H1 (cell line): ENCODE measurements at regions not wholly inside any gene's neighbourhood (a gene's known extent, or its start where the extent isn't known, plus 50 kb on each side); places are given as distances from the start of the nearest gene placed in this dataset.

Experiments used
- CTCF ChIA-PET: fragments of 300-600 bp; sonication (Branson Sonifier 250); formaldehyde crosslinking; loops from one replicate; lab custom pipeline; 2021; ENCODE audit not compliant: partially characterized antibody; lab: Charles Lee
- POLR2A ChIA-PET: fragments of 300-600 bp; sonication (Branson Sonifier 250); formaldehyde crosslinking; loops from one replicate; lab custom pipeline; 2021; ENCODE audit warnings: inconsistent platforms; ENCODE audit not compliant: partially characterized antibody; lab: Charles Lee
- DNase-seq, 2 experiments: peaks; one replicate each; pipeline versions ENCODE4 v3.0.0 to v3.0.0-alpha.2; 2010 to 2022; ENCODE audit warnings: low spot score in 2 of 2, low read depth in 1 of 2, mixed read lengths in 1 of 2
- FAIRE-seq: peaks from 2 replicates; lab custom pipeline; 2011; peaks lifted over from hg19 to GRCh38; lab: Jason Lieb, UNC
- H2AFZ ChIP-seq: 2 replicates; pipeline ENCODE4 v1.8.1; 2012; ENCODE audit warnings: low read length, inconsistent platforms
- H2AK5ac ChIP-seq: 2 replicates; pipeline ENCODE4 v1.6.1; 2013; ENCODE audit warnings: low read depth, low read length
- H2BK120ac ChIP-seq: replicated peaks from 2 replicates; pipeline ENCODE3; 2013; ENCODE audit warnings: low read depth, low read length, inconsistent platforms
- H2BK12ac ChIP-seq: 2 replicates; pipeline ENCODE4 v1.6.1; 2013; ENCODE audit warnings: low read depth, low read length
- H2BK15ac ChIP-seq: 2 replicates; pipeline ENCODE4 v1.6.1; 2013; ENCODE audit warnings: low read length
- H2BK20ac ChIP-seq: 2 replicates; pipeline ENCODE4 v1.6.1; 2013; ENCODE audit warnings: low read length
- H2BK5ac ChIP-seq: 2 replicates; pipeline ENCODE4 v1.6.1; 2013; ENCODE audit warnings: low read depth, low read length
- H3K14ac ChIP-seq: 2 replicates; pipeline ENCODE4 v1.6.1; 2013; ENCODE audit warnings: inconsistent platforms; ENCODE audit not compliant: insufficient read length
- H3K18ac ChIP-seq: 2 replicates; pipeline ENCODE4 v1.6.1; 2013; ENCODE audit warnings: low read length; ENCODE audit errors: extremely low read depth
- H3K23ac ChIP-seq: 2 replicates; pipeline ENCODE4 v1.6.1; 2013; ENCODE audit warnings: inconsistent platforms; ENCODE audit not compliant: insufficient read length
- H3K23me2 ChIP-seq: 2 replicates; pipeline ENCODE4 v1.6.1; 2013; ENCODE audit warnings: low read depth, low read length
- H3K27ac ChIP-seq: 2 replicates; pipeline ENCODE4 v1.6.1; 2011; ENCODE audit warnings: low read depth, low read length, inconsistent platforms
- H3K27me3 ChIP-seq, 4 experiments: replicated peaks in 1 of 4; 1 replicate in 1 of 4; 2 replicates in 3 of 4; pipeline versions ENCODE4 v1.6.1 to v1.8.1; 2011 to 2013; ENCODE audit warnings: low read length in 3 of 4, mild to moderate bottlenecking in 3 of 4, inconsistent platforms in 2 of 4, mixed read lengths in 2 of 4, moderate library complexity in 1 of 4; ENCODE audit not compliant: control insufficient read depth in 3 of 4, insufficient read depth in 3 of 4; ENCODE audit errors: extremely low read depth in 1 of 4
- H3K36me3 ChIP-seq, 4 experiments: 2 replicates each; pipeline versions ENCODE4 v1.6.1 to v1.8.1; 2011 to 2013; ENCODE audit warnings: mild to moderate bottlenecking in 4 of 4, low read length in 3 of 4, moderate library complexity in 2 of 4, control low read depth in 1 of 4, inconsistent platforms in 1 of 4; ENCODE audit not compliant: insufficient read depth in 4 of 4, control insufficient read depth in 2 of 4
- H3K4ac ChIP-seq: replicated peaks from 2 replicates; pipeline ENCODE3; 2013; ENCODE audit warnings: low read length, low read depth, mixed read lengths, inconsistent platforms; ENCODE audit not compliant: insufficient read length
- H3K4me1 ChIP-seq, 4 experiments: replicated peaks in 1 of 4; 1 replicate in 1 of 4; 2 replicates in 3 of 4; pipeline versions ENCODE4 v1.6.1 to v1.8.1; 2011 to 2013; ENCODE audit warnings: low read length in 3 of 4, inconsistent platforms in 2 of 4, mixed read lengths in 1 of 4; ENCODE audit not compliant: insufficient read depth in 4 of 4, control insufficient read depth in 3 of 4
- H3K4me2 ChIP-seq, 2 experiments: 2 replicates each; pipeline versions ENCODE4 v1.6.1 to v1.8.1; 2011 to 2013; ENCODE audit warnings: low read depth in 2 of 2, low read length in 2 of 2, control low read depth in 1 of 2, inconsistent platforms in 1 of 2, mild to moderate bottlenecking in 1 of 2; ENCODE audit not compliant: insufficient read depth in 1 of 2
- H3K4me3 ChIP-seq, 4 experiments: fragments of 200-600, 300-600 bp in 1 of 4; sonication (generic), shearing (Covaris generic), sonication (Bioruptor Twin) in 1 of 4; 2 replicates each; pipeline versions ENCODE4 v1.5.1 to v1.8.1; 2011 to 2016; ENCODE audit warnings: low read length in 4 of 4, low read depth in 3 of 4, control low read depth in 2 of 4, inconsistent platforms in 2 of 4, mild to moderate bottlenecking in 2 of 4, mixed read lengths in 1 of 4, moderate library complexity in 1 of 4; ENCODE audit not compliant: insufficient read depth in 2 of 4; ENCODE audit errors: extremely low read depth in 1 of 4
- H3K56ac ChIP-seq: replicated peaks from 2 replicates; pipeline ENCODE3; 2013; ENCODE audit warnings: low read depth, mild to moderate bottlenecking, mixed read lengths, low read length, inconsistent platforms; ENCODE audit not compliant: insufficient read length
- H3K79me1 ChIP-seq: 2 replicates; pipeline ENCODE4 v1.6.1; 2013; ENCODE audit warnings: low read depth, low read length, control low read depth
- H3K79me2 ChIP-seq, 2 experiments: 2 replicates each; pipeline versions ENCODE4 v1.6.1 to v1.8.1; 2012 to 2013; ENCODE audit warnings: low read length in 2 of 2, mild to moderate bottlenecking in 2 of 2, inconsistent platforms in 1 of 2; ENCODE audit not compliant: insufficient read depth in 2 of 2, control insufficient read depth in 1 of 2
- H3K9ac ChIP-seq, 4 experiments: replicated peaks in 1 of 4; 1 replicate in 1 of 4; 2 replicates in 3 of 4; pipeline versions ENCODE4 v1.6.1 to v1.8.1; 2011 to 2013; ENCODE audit warnings: low read depth in 3 of 4, low read length in 3 of 4, control low read depth in 2 of 4, mild to moderate bottlenecking in 2 of 4, moderate library complexity in 2 of 4, inconsistent platforms in 1 of 4; ENCODE audit errors: extremely low read depth in 1 of 4
- H3K9me3 ChIP-seq, 2 experiments: 2 replicates each; pipeline versions ENCODE4 v1.6.1 to v1.8.1; 2012 to 2013; ENCODE audit warnings: mild to moderate bottlenecking in 2 of 2, moderate library complexity in 2 of 2, control low read depth in 1 of 2, inconsistent platforms in 1 of 2, low read depth in 1 of 2, low read length in 1 of 2, mixed read lengths in 1 of 2; ENCODE audit not compliant: insufficient read depth in 2 of 2
- H4K20me1 ChIP-seq, 2 experiments: replicated peaks in 1 of 2; 2 replicates each; pipeline versions ENCODE3 to v1.8.1; 2011 to 2013; ENCODE audit warnings: inconsistent platforms in 2 of 2, low read length in 2 of 2, mild to moderate bottlenecking in 1 of 2; ENCODE audit not compliant: insufficient read depth in 2 of 2, control insufficient read depth in 1 of 2
- H4K5ac ChIP-seq: 2 replicates; pipeline ENCODE4 v1.6.1; 2013; ENCODE audit warnings: low read length, low read depth, mixed read lengths, inconsistent platforms; ENCODE audit not compliant: insufficient read length
- H4K8ac ChIP-seq: 2 replicates; pipeline ENCODE4 v1.8.0; 2013; ENCODE audit warnings: mild to moderate bottlenecking, moderate library complexity, low read length, inconsistent platforms; ENCODE audit not compliant: insufficient read depth; ENCODE audit errors: extremely low read depth
- H4K91ac ChIP-seq: replicated peaks from 2 replicates; pipeline ENCODE3; 2013; ENCODE audit warnings: low read length, mixed read lengths, inconsistent platforms; ENCODE audit not compliant: insufficient read length
- ATF3 ChIP-seq: IDR thresholded peaks from 2 replicates; pipeline ENCODE4 v1.6.1; 2011; ENCODE audit warnings: low read depth, mild to moderate bottlenecking, low read length; ENCODE audit not compliant: insufficient read depth
- CREB1 ChIP-seq: IDR thresholded peaks from 2 replicates; pipeline ENCODE4 v1.6.1; 2012; ENCODE audit warnings: inconsistent platforms
- EGR1 ChIP-seq: IDR thresholded peaks from 2 replicates; pipeline ENCODE4 v1.6.1; 2011; ENCODE audit warnings: low read depth, low read length, borderline replicate concordance
- JUND ChIP-seq: IDR thresholded peaks from 2 replicates; pipeline ENCODE4 v1.6.1; 2011; ENCODE audit warnings: mild to moderate bottlenecking, improper control_type of control experiment, low read length
- KDM1A ChIP-seq: fragments of 200-600, 300-600 bp; sonication (generic); IDR thresholded peaks from 2 replicates; pipeline ENCODE4 v1.7.1; 2016; ENCODE audit warnings: mild to moderate bottlenecking, low read length, borderline replicate concordance
- NANOG ChIP-seq: IDR thresholded peaks from 2 replicates; pipeline ENCODE4 v1.6.1; 2011; ENCODE audit warnings: low read length, low read depth, mild to moderate bottlenecking, inconsistent platforms; ENCODE audit not compliant: insufficient read depth, poor library complexity, severe bottlenecking
- RAD21 ChIP-seq, 2 experiments: IDR thresholded peaks in 1 of 2; conservative IDR thresholded peaks in 1 of 2; 2 replicates each; pipeline ENCODE4 v1.6.1; 2011; ENCODE audit warnings: low read depth in 2 of 2, low read length in 2 of 2, improper control_type of control experiment in 1 of 2, inconsistent platforms in 1 of 2, mild to moderate bottlenecking in 1 of 2, moderate library complexity in 1 of 2
- TAF7 ChIP-seq: optimal IDR thresholded peaks from 2 replicates; pipeline ENCODE3; 2011; ENCODE audit warnings: low read depth, mild to moderate bottlenecking, inconsistent platforms, low read length, moderate library complexity, borderline replicate concordance
- TBP ChIP-seq: IDR thresholded peaks from 2 replicates; pipeline ENCODE4 v1.6.1; 2011; ENCODE audit warnings: low read depth, low read length, improper control_type of control experiment
- TEAD4 ChIP-seq: IDR thresholded peaks from 2 replicates; pipeline ENCODE4 v1.6.1; 2012; ENCODE audit warnings: low read depth, low read length, inconsistent platforms, mixed read lengths
- WGBS, 2 experiments: shearing (Covaris generic) in 1 of 2; methylation state at CpG; one replicate each; pipeline versions ENCODE4 v1.1.6 to v1.1.7; 2013 to 2015; ENCODE audit warnings: low lambda C conversion rate in 2 of 2, mixed read lengths in 2 of 2, inconsistent platforms in 1 of 2, low coverage in 1 of 2, missing lambda C conversion rate in 1 of 2; ENCODE audit not compliant: insufficient replicate concordance in 2 of 2, insufficient coverage in 1 of 2, insufficient read length in 1 of 2; ENCODE audit errors: extremely low coverage in 1 of 2, missing lambda C conversion rate in 1 of 2; 5-methylcytosine and 5-hydroxymethylcytosine counted together
- TF ChIP-seq, protein P1 (sequence below): IDR thresholded peaks from 2 replicates; pipeline ENCODE4 v1.6.1; 2011; ENCODE audit warnings: low read length, improper control_type of control experiment

- no peak for FAIRE-seq
- Histone ChIP-seq H2BK5ac (no peak overlapping the region), H3K14ac (no peak overlapping the region), H3K4me2 (no peak overlapping the region), H2AK5ac (no peak overlapping the region), H3K4me1 (no peaks in the 10 kb centered on the region), H2BK120ac (no peak overlapping the region), H3K4me3 (no peak overlapping the region), H2AFZ (no peak overlapping the region), H3K36me3 (no peaks in the 10 kb centered on the region; a peak in 1 of 8 replicates), H2BK20ac (no peak overlapping the region), H2BK15ac (no peak overlapping the region), H3K79me2 (no peaks in the 10 kb centered on the region), H4K8ac (no peak overlapping the region), H3K18ac (no peak overlapping the region), H3K9me3 (peaks cover 4 to 9% of the 10 kb centered on the region in 2 experiments; a peak in 3 of 4 replicates), H3K9ac (no peak overlapping the region), H4K20me1 (no peaks in the 10 kb centered on the region), H2BK12ac (no peak overlapping the region), H4K91ac (no peak overlapping the region), H3K23me2 (no peaks in the 10 kb centered on the region), H3K27me3 (no peaks in the 10 kb centered on the region), H3K79me1 (no peaks in the 10 kb centered on the region), H4K5ac (no peak overlapping the region), H3K4ac (no peak overlapping the region), H3K23ac (no peak overlapping the region), H3K56ac (no peak overlapping the region), H3K27ac (no peak overlapping the region)
- TF ChIP-seq, protein P1, sequence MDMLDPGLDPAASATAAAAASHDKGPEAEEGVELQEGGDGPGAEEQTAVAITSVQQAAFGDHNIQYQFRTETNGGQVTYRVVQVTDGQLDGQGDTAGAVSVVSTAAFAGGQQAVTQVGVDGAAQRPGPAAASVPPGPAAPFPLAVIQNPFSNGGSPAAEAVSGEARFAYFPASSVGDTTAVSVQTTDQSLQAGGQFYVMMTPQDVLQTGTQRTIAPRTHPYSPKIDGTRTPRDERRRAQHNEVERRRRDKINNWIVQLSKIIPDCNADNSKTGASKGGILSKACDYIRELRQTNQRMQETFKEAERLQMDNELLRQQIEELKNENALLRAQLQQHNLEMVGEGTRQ, result no peak
- TF ChIP-seq EGR1 (no peak), TBP (no peak), RAD21 (IDR thresholded peaks at IDR 0.05 in 1 of 2, conservative IDR thresholded peaks at IDR 0.05 in 1 of 2; ENCODE audit: low read depth in 2 of 2, low read length in 2 of 2) (no peak), ATF3 (no peak), TEAD4 (no peak), KDM1A (no peak), TAF7 (no peak), NANOG (no peak), JUND (no peak), CREB1 (no peak)
- ChIA-PET POLR2A (no interaction called here), CTCF (no interaction called here)
- 94% methylated on average over 1 of the region's 1 CpG; no CpG with 5 or more reads in 1 of the 2 experiments for WGBS, 2 experiments
- DNase-seq, result no peak
Observed at GRCh38 chr1:194807530-194808220, 1621.3 kb upstream of the B3GALT2 start.
